HEK293 (cell line): ENCODE measurements at regions not wholly inside any gene's neighbourhood (a gene's known extent, or its start where the extent isn't known, plus 50 kb on each side); places are given as distances from the start of the nearest gene placed in this dataset.

Experiments
- CTCF ChIA-PET: fragments of 350-600 bp; formaldehyde crosslinking; extraction: SDS; loops from one replicate; lab custom pipeline; 2021; ENCODE audit warnings: antibody characterized with exemption; lab: Yijun Ruan, JAX
- POLR2A ChIA-PET: fragments of 300-600 bp; formaldehyde crosslinking; extraction: SDS; loops from one replicate; lab custom pipeline; 2020; ENCODE audit warnings: antibody characterized with exemption, inconsistent platforms; lab: Yijun Ruan, JAX
- H3K27ac ChIP-seq: fragments of 200-500 bp; sonication (Bioruptor generic); 2 replicates; pipeline ENCODE4 v1.5.1; 2014; ENCODE audit warnings: low read depth, low read length, control low read depth, inconsistent platforms; ENCODE audit errors: extremely low read depth
- H3K36me3 ChIP-seq, 2 experiments: fragments of 200-500 bp in 1 of 2; sonication (Bioruptor generic) in 1 of 2; 1 replicate in 1 of 2; 2 replicates in 1 of 2; pipeline ENCODE4 v1.5.1; 2014 to 2017; ENCODE audit warnings: inconsistent platforms in 2 of 2, low read length in 2 of 2; ENCODE audit not compliant: control insufficient read depth in 2 of 2, insufficient read depth in 1 of 2
- H3K4me1 ChIP-seq: fragments of 200-500 bp; sonication (Bioruptor generic); 2 replicates; pipeline ENCODE4 v1.5.1; 2014; ENCODE audit warnings: mild to moderate bottlenecking, low read length, inconsistent platforms; ENCODE audit not compliant: control insufficient read depth, insufficient read depth
- H3K4me3 ChIP-seq: 2 replicates; pipeline ENCODE4 v1.5.1; 2011; ENCODE audit warnings: low read depth, mild to moderate bottlenecking, control low read depth, low read length, moderate library complexity
- H3K9me3 ChIP-seq: fragments of 200-500 bp; sonication (Bioruptor generic); 2 replicates; pipeline ENCODE4 v1.5.1; 2014; ENCODE audit warnings: low read depth, low read length, inconsistent platforms; ENCODE audit not compliant: control insufficient read depth, insufficient read depth
- BCL6B ChIP-seq: fragments of 450-650 bp; formaldehyde crosslinking; IDR thresholded peaks from 2 replicates; pipeline ENCODE4 v1.5.1; 2017; ENCODE audit warnings: missing biosample characterization, missing genetic modification characterization
- GLI4 ChIP-seq: fragments of 450-650 bp; formaldehyde crosslinking; IDR thresholded peaks from 2 replicates; pipeline ENCODE4 v1.5.1; 2016; ENCODE audit warnings: missing biosample characterization, missing genetic modification characterization
- KLF9 ChIP-seq: fragments of 450-650 bp; formaldehyde crosslinking; IDR thresholded peaks from 2 replicates; pipeline ENCODE4 v1.5.1; 2016; ENCODE audit warnings: missing biosample characterization, missing genetic modification characterization, low read depth
- SP7 ChIP-seq: fragments of 450-650 bp; formaldehyde crosslinking; IDR thresholded peaks from 2 replicates; pipeline ENCODE4 v1.5.1; 2016; ENCODE audit warnings: missing biosample characterization, missing genetic modification characterization
- ZBTB44 ChIP-seq: fragments of 450-650 bp; IDR thresholded peaks from 2 replicates; pipeline ENCODE4 v1.5.1; 2018; ENCODE audit warnings: missing biosample characterization, mild to moderate bottlenecking, missing genetic modification characterization
- ZFP37 ChIP-seq: fragments of 450-650 bp; formaldehyde crosslinking; IDR thresholded peaks from 2 replicates; pipeline ENCODE4 v1.5.1; 2016; ENCODE audit warnings: missing biosample characterization, missing genetic modification characterization
- ZNF148 ChIP-seq: fragments of 450-650 bp; formaldehyde crosslinking; IDR thresholded peaks from 2 replicates; pipeline ENCODE4 v1.5.0; 2017; ENCODE audit warnings: missing biosample characterization, missing genetic modification characterization, borderline replicate concordance
- ZNF16 ChIP-seq: fragments of 450-650 bp; formaldehyde crosslinking; IDR thresholded peaks from 2 replicates; pipeline ENCODE4 v1.5.1; 2016; ENCODE audit warnings: low read depth, missing biosample characterization, missing genetic modification characterization
- ZNF37A ChIP-seq: fragments of 450-650 bp; IDR thresholded peaks from 2 replicates; pipeline ENCODE4 v1.5.1; 2018; ENCODE audit warnings: missing biosample characterization, missing genetic modification characterization
- ZNF501 ChIP-seq: fragments of 450-650 bp; formaldehyde crosslinking; IDR thresholded peaks from 2 replicates; pipeline ENCODE4 v1.5.1; 2016; ENCODE audit warnings: missing biosample characterization, missing genetic modification characterization
- ZNF623 ChIP-seq: fragments of 450-650 bp; formaldehyde crosslinking; IDR thresholded peaks from 2 replicates; pipeline ENCODE4 v1.5.1; 2016; ENCODE audit warnings: missing biosample characterization, missing genetic modification characterization
- ZNF677 ChIP-seq: fragments of 450-650 bp; IDR thresholded peaks from 2 replicates; pipeline ENCODE4 v1.5.0; 2018; ENCODE audit warnings: missing biosample characterization, mild to moderate bottlenecking, missing genetic modification characterization, moderate library complexity
- ZNF777 ChIP-seq: fragments of 450-650 bp; formaldehyde crosslinking; IDR thresholded peaks from 2 replicates; pipeline ENCODE4 v1.5.1; 2017; ENCODE audit warnings: missing biosample characterization, missing genetic modification characterization, borderline replicate concordance
- ZNF843 ChIP-seq: fragments of 450-650 bp; formaldehyde crosslinking; IDR thresholded peaks from 2 replicates; pipeline ENCODE4 v1.5.1; 2016; ENCODE audit warnings: missing biosample characterization, missing genetic modification characterization
- TF ChIP-seq, protein P1 (sequence below): fragments of 450-650 bp; formaldehyde crosslinking; IDR thresholded peaks from 2 replicates; pipeline ENCODE4 v1.5.1; 2016; ENCODE audit warnings: missing biosample characterization, missing genetic modification characterization
- TF ChIP-seq, protein P2 (sequence below): fragments of 450-650 bp; formaldehyde crosslinking; IDR thresholded peaks from 2 replicates; pipeline ENCODE4 v1.5.1; 2016; ENCODE audit warnings: missing biosample characterization, missing genetic modification characterization
- TF ChIP-seq, protein P3 (sequence below): fragments of 450-650 bp; formaldehyde crosslinking; IDR thresholded peaks from 2 replicates; pipeline ENCODE4 v1.5.1; 2016; ENCODE audit warnings: missing biosample characterization, missing genetic modification characterization

- H3K36me3 ChIP-seq = no peaks in the 10 kb centered on the region
- no peak for TF ChIP-seq ZFP37 (tag by site-specific recombination)
- no peak for TF ChIP-seq ZNF37A (tag by site-specific recombination)
- TF ChIP-seq BCL6B (tag by site-specific recombination) = no peak
- TF ChIP-seq, protein P1, sequence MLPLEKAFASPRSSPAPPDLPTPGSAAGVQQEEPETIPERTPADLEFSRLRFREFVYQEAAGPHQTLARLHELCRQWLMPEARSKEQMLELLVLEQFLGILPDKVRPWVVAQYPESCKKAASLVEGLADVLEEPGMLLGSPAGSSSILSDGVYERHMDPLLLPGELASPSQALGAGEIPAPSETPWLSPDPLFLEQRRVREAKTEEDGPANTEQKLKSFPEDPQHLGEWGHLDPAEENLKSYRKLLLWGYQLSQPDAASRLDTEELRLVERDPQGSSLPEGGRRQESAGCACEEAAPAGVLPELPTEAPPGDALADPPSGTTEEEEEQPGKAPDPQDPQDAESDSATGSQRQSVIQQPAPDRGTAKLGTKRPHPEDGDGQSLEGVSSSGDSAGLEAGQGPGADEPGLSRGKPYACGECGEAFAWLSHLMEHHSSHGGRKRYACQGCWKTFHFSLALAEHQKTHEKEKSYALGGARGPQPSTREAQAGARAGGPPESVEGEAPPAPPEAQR (tag by site-specific recombination) = no peak
- no peak for TF ChIP-seq GLI4 (tag by site-specific recombination)
- TF ChIP-seq ZNF677 (tag by site-specific recombination) = no peak
- TF ChIP-seq ZNF623 (tag by site-specific recombination) = no peak
- no peak for TF ChIP-seq ZNF501 (tag by site-specific recombination)
- TF ChIP-seq ZNF777 (tag by site-specific recombination) = no peak
- TF ChIP-seq ZNF16 (tag by site-specific recombination) = no peak
- TF ChIP-seq ZNF843 (tag by site-specific recombination) = no peak
- TF ChIP-seq, protein P2, sequence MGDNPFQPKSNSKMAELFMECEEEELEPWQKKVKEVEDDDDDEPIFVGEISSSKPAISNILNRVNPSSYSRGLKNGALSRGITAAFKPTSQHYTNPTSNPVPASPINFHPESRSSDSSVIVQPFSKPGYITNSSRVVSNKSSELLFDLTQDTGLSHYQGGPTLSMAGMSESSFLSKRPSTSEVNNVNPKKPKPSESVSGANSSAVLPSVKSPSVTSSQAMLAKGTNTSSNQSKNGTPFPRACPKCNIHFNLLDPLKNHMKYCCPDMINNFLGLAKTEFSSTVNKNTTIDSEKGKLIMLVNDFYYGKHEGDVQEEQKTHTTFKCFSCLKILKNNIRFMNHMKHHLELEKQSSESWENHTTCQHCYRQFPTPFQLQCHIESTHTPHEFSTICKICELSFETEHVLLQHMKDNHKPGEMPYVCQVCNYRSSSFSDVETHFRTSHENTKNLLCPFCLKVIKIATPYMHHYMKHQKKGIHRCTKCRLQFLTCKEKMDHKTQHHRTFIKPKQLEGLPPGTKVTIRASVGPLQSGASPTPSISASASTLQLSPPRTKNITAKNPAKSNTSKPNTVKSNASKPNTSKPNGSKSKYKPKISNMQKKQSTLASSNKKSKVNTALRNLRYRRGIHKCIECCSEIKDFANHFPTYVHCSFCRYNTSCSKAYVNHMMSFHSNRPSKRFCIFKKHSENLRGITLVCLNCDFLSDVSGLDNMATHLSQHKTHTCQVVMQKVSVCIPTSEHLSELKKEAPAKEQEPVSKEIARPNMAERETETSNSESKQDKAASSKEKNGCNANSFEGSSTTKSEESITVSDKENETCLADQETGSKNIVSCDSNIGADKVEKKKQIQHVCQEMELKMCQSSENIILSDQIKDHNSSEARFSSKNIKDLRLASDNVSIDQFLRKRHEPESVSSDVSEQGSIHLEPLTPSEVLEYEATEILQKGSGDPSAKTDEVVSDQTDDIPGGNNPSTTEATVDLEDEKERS (tag by site-specific recombination) = no peak
- TF ChIP-seq ZBTB44 (tag by site-specific recombination) = no peak
- POLR2A ChIA-PET = no interaction called here
- H3K4me1 ChIP-seq = no peaks in the 10 kb centered on the region
- CTCF ChIA-PET = no interaction called here
- no peaks in the 10 kb centered on the region for H3K9me3 ChIP-seq
- no peak overlapping the region for H3K4me3 ChIP-seq
- no peak overlapping the region for H3K27ac ChIP-seq
Observed at GRCh38 chr14:26074892-26075291, 522.9 kb downstream of the NOVA1 start.

- ChIA-PET CTCF (no interaction called here), POLR2A (no interaction called here)
- Histone ChIP-seq H3K4me1 (no peaks in the 10 kb centered on the region), H3K36me3 (no peaks in the 10 kb centered on the region), H3K9me3 (no peaks in the 10 kb centered on the region), H3K27ac (no peak overlapping the region), H3K4me3 (no peak overlapping the region)
- TF ChIP-seq SP7 (tag by site-specific recombination) (no peak), KLF9 (no peak), ZNF148 (tag by site-specific recombination) (no peak)
- TF ChIP-seq, protein P3, sequence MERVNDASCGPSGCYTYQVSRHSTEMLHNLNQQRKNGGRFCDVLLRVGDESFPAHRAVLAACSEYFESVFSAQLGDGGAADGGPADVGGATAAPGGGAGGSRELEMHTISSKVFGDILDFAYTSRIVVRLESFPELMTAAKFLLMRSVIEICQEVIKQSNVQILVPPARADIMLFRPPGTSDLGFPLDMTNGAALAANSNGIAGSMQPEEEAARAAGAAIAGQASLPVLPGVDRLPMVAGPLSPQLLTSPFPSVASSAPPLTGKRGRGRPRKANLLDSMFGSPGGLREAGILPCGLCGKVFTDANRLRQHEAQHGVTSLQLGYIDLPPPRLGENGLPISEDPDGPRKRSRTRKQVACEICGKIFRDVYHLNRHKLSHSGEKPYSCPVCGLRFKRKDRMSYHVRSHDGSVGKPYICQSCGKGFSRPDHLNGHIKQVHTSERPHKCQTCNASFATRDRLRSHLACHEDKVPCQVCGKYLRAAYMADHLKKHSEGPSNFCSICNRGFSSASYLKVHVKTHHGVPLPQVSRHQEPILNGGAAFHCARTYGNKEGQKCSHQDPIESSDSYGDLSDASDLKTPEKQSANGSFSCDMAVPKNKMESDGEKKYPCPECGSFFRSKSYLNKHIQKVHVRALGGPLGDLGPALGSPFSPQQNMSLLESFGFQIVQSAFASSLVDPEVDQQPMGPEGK (tag by site-specific recombination) = no peak
Observed at GRCh38 chr14:26070443-26070842, 527.4 kb downstream of the NOVA1 start.
